ENCODE measurements at regions not wholly inside any gene's neighbourhood (a gene's known extent, or its start where the extent isn't known, plus 50 kb on each side); places are given as distances from the start of the nearest gene placed in this dataset.

GRCh38 chr1:185672719-185673360 lies 61.4 kb upstream of the HMCN1 start:
- TF ChIP-seq, protein P1, sequence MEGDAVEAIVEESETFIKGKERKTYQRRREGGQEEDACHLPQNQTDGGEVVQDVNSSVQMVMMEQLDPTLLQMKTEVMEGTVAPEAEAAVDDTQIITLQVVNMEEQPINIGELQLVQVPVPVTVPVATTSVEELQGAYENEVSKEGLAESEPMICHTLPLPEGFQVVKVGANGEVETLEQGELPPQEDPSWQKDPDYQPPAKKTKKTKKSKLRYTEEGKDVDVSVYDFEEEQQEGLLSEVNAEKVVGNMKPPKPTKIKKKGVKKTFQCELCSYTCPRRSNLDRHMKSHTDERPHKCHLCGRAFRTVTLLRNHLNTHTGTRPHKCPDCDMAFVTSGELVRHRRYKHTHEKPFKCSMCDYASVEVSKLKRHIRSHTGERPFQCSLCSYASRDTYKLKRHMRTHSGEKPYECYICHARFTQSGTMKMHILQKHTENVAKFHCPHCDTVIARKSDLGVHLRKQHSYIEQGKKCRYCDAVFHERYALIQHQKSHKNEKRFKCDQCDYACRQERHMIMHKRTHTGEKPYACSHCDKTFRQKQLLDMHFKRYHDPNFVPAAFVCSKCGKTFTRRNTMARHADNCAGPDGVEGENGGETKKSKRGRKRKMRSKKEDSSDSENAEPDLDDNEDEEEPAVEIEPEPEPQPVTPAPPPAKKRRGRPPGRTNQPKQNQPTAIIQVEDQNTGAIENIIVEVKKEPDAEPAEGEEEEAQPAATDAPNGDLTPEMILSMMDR (IDR thresholded peaks at IDR 0.05) = no peak
- TF ChIP-seq POLR2A (IDR thresholded peaks at IDR 0.05) = no peak
- Histone ChIP-seq H3K9me3 (no peaks in the 10 kb centered on the region), H3K36me3 (no peaks in the 10 kb centered on the region), H3K27me3 (no peaks in the 10 kb centered on the region), H3K27ac (no peak overlapping the region), H3K4me1 (no peaks in the 10 kb centered on the region), H3K4me3 (no peak overlapping the region)
- DNase-seq = no peak

- H3K9me3 ChIP-seq = no peaks in the 10 kb centered on the region
- H3K36me3 ChIP-seq = no peaks in the 10 kb centered on the region
- H3K4me1 ChIP-seq = no peaks in the 10 kb centered on the region
- no peak overlapping the region for H3K4me3 ChIP-seq
- no peak overlapping the region for H3K27ac ChIP-seq
- H3K27me3 ChIP-seq = no peaks in the 10 kb centered on the region
- TF ChIP-seq POLR2A (IDR thresholded peaks at IDR 0.05) = no peak
- TF ChIP-seq, protein P1 (IDR thresholded peaks at IDR 0.05) = peak in 4 of 6 experiments; percentile 48 to 55 (median 52)
- peak in 2 of 3 donors; percentile 45 to 67 for DNase-seq
Observed at GRCh38 chr1:185670187-185670627, 64.0 kb upstream of the HMCN1 start.

DNA sequence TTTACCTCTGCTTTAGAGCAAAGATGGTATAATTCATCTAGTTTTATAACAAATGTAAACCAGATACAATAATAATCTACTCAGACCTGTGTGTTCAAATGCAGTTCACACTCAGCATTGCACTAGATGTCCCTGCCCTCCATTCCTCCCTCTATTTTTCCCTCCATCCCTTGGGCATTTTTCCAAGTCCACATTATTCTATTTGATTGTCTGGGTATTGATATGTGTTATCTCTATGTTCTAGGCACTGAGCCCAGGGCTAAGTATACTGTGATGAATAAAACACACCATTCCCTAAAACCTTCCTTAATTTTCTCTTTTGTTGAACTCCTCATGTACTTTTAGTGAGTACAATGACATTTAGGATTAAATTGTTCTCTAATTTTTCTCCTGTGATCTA lies 66.2 kb upstream of the HMCN1 start:
- no peaks in the 10 kb centered on the region for H3K9me3 ChIP-seq
- DNase-seq = no peak
- H3K4me1 ChIP-seq = no peaks in the 10 kb centered on the region
- TF ChIP-seq POLR2A (IDR thresholded peaks at IDR 0.05) = no peak
- TF ChIP-seq, protein P1 (IDR thresholded peaks at IDR 0.05) = no peak
- H3K36me3 ChIP-seq = no peaks in the 10 kb centered on the region
- H3K4me3 ChIP-seq = no peak overlapping the region
- no peaks in the 10 kb centered on the region for H3K27me3 ChIP-seq
- no peak overlapping the region for H3K27ac ChIP-seq

DNA sequence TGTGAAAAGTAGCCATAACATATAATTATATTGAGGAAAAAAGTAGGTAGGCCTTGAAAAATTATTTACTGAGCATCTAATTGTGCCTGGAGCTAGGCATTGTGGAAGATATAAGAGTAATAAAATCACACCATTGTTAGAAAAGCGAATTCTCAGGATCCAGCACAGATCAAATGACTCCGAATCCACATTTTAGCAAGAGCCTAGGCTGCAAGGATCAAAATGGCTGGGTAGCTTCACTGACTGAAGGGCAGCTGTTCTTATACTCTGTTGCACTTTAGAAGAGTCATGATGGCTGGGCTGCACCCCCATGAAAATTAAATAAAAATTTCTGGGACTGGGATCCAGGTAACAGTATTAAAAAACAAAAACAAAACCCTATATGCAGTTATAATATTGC lies 67.6 kb upstream of the HMCN1 start:
- no peaks in the 10 kb centered on the region for H3K4me1 ChIP-seq
- H3K4me3 ChIP-seq = no peak overlapping the region
- H3K27me3 ChIP-seq = no peaks in the 10 kb centered on the region
- H3K9me3 ChIP-seq = no peaks in the 10 kb centered on the region
- no peak overlapping the region for H3K27ac ChIP-seq
- TF ChIP-seq POLR2A (IDR thresholded peaks at IDR 0.05) = no peak
- TF ChIP-seq, protein P1 (IDR thresholded peaks at IDR 0.05) = no peak
- no peaks in the 10 kb centered on the region for H3K36me3 ChIP-seq
- DNase-seq = no peak

DNA sequence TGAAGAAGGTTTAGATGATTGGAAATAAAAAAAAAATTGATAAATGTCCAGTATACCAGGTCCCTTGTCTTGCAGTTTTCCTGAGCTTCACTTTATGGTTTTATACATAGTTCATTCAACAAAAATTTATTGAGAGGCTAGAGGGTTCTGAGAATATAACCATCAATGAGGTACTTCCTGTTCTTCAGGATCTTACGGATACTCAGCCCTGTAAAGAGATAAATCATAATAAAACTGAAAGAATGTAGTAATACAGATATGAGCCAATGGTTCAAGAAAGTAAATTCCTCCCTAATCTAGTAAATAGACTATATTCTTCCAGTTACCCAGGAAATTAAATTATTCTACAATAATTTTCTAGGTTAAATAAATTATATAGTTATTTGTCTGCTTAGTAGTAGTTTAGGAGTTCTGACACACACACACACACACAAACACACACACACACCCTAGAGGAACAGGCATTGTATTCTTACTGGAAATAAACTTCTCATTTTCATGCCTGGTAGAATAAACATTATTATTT lies 70.4 kb upstream of the HMCN1 start:
- Histone ChIP-seq H3K9me3 (no peaks in the 10 kb centered on the region), H3K4me3 (no peak overlapping the region), H3K36me3 (no peaks in the 10 kb centered on the region), H3K27me3 (no peaks in the 10 kb centered on the region), H3K4me1 (no peaks in the 10 kb centered on the region), H3K27ac (no peak overlapping the region)
- TF ChIP-seq, protein P1 (IDR thresholded peaks at IDR 0.05) = no peak
- TF ChIP-seq POLR2A (IDR thresholded peaks at IDR 0.05) = no peak
- no peak for DNase-seq
